ENCODE measurements at regions not wholly inside any gene's neighbourhood (a gene's known extent, or its start where the extent isn't known, plus 50 kb on each side); places are given as distances from the start of the nearest gene placed in this dataset.

- intact Hi-C loops (cut with micrococcal nuclease), result no loop called here
- Mint-ChIP-seq H3K4me1 (no peaks in the 10 kb centered on the region), H3K9me3 (ENCODE audit: insufficient read depth) (no peaks in the 10 kb centered on the region), H3K4me3 (no peak overlapping the region), H3K27ac (no peak overlapping the region), H3K27me3 (no peaks in the 10 kb centered on the region)
- ATAC-seq (ENCODE audit: low read depth) (no peak), DNase-seq (no peak)
- no peaks in the 10 kb centered on the region for H3K36me3 ChIP-seq (replicated peaks in 1 of 2; ENCODE audit: control extremely low read depth in 1 of 2, control insufficient read depth in 1 of 2, extremely low read depth in 1 of 2, insufficient read depth in 2 of 2, low read length in 1 of 2)
- H3K4me2 ChIP-seq (replicated peaks; ENCODE audit: low read depth, low read length, poor library complexity, severe bottlenecking), result no peak overlapping the region
- no peaks in the 10 kb centered on the region for H3K79me2 ChIP-seq (ENCODE audit: control insufficient read depth, insufficient read depth, low read length)
- no peaks in the 10 kb centered on the region for H3K4me1 ChIP-seq (ENCODE audit: control insufficient read depth in 2 of 2, insufficient read depth in 2 of 2, low read length in 2 of 2)
- WGBS (ENCODE audit: insufficient coverage), result 67% methylated on average over 1 of the region's 2 CpGs
- no peak overlapping the region for H3K27ac ChIP-seq (ENCODE audit: low read length in 2 of 2)
- no peak overlapping the region for H3K4me3 ChIP-seq (ENCODE audit: control extremely low read depth in 1 of 5, extremely low read depth in 1 of 5, insufficient read depth in 1 of 5, low read depth in 2 of 5, low read length in 4 of 5)
- POLR2A ChIA-PET, result no interaction called here
- no peak overlapping the region for H2AFZ ChIP-seq (ENCODE audit: insufficient read depth, low read depth, low read length, poor library complexity, severe bottlenecking)
- CTCF ChIA-PET, result no interaction called here
- no peaks in the 10 kb centered on the region for H4K20me1 ChIP-seq (ENCODE audit: control insufficient read depth, insufficient read depth, low read length, poor library complexity, severe bottlenecking)
- no peaks in the 10 kb centered on the region for H3K9me3 ChIP-seq (ENCODE audit: control extremely low read depth in 1 of 3, control insufficient read depth in 2 of 3, insufficient read depth in 1 of 3, low read length in 2 of 3)
- TF ChIP-seq CTCF (IDR thresholded peaks at IDR 0.05) (no peak), EZH2 (IDR thresholded peaks at IDR 0.05; ENCODE audit: borderline replicate concordance, insufficient read depth, low read depth, low read length, poor library complexity, severe bottlenecking) (no peak)
- no peaks in the 10 kb centered on the region for H3K27me3 ChIP-seq (replicated peaks in 1 of 4; ENCODE audit: control extremely low read depth in 1 of 4, control insufficient read depth in 3 of 4, insufficient read depth in 4 of 4, low read length in 3 of 4)
- no peak overlapping the region for H3K9ac ChIP-seq (ENCODE audit: low read length)
Observed at GRCh38 chr10:90394311-90394710, 463.5 kb downstream of the HTR7 start.

- no peaks in the 10 kb centered on the region for H3K4me1 Mint-ChIP-seq
- H3K27me3 Mint-ChIP-seq, result no peaks in the 10 kb centered on the region
- no peak for DNase-seq
- Histone ChIP-seq H4K20me1 (ENCODE audit: control insufficient read depth, insufficient read depth, low read length, poor library complexity, severe bottlenecking) (no peaks in the 10 kb centered on the region), H3K9me3 (ENCODE audit: control extremely low read depth in 1 of 3, control insufficient read depth in 2 of 3, insufficient read depth in 1 of 3, low read length in 2 of 3) (no peaks in the 10 kb centered on the region), H3K27ac (ENCODE audit: low read length in 2 of 2) (no peak overlapping the region), H3K27me3 (replicated peaks in 1 of 4; ENCODE audit: control extremely low read depth in 1 of 4, control insufficient read depth in 3 of 4, insufficient read depth in 4 of 4, low read length in 3 of 4) (no peaks in the 10 kb centered on the region), H3K79me2 (ENCODE audit: control insufficient read depth, insufficient read depth, low read length) (no peaks in the 10 kb centered on the region), H2AFZ (ENCODE audit: insufficient read depth, low read depth, low read length, poor library complexity, severe bottlenecking) (no peak overlapping the region), H3K4me1 (ENCODE audit: control insufficient read depth in 2 of 2, insufficient read depth in 2 of 2, low read length in 2 of 2) (no peaks in the 10 kb centered on the region), H3K4me2 (replicated peaks; ENCODE audit: low read depth, low read length, poor library complexity, severe bottlenecking) (no peak overlapping the region), H3K36me3 (replicated peaks in 1 of 2; ENCODE audit: control extremely low read depth in 1 of 2, control insufficient read depth in 1 of 2, extremely low read depth in 1 of 2, insufficient read depth in 2 of 2, low read length in 1 of 2) (no peaks in the 10 kb centered on the region), H3K4me3 (ENCODE audit: control extremely low read depth in 1 of 5, extremely low read depth in 1 of 5, insufficient read depth in 1 of 5, low read depth in 2 of 5, low read length in 4 of 5) (no peak overlapping the region), H3K9ac (ENCODE audit: low read length) (no peak overlapping the region)
- ATAC-seq (ENCODE audit: low read depth), result no peak
- intact Hi-C loops (cut with micrococcal nuclease), result no loop called here
- H3K9me3 Mint-ChIP-seq (ENCODE audit: insufficient read depth), result no peaks in the 10 kb centered on the region
- H3K27ac Mint-ChIP-seq, result no peak overlapping the region
- H3K4me3 Mint-ChIP-seq, result no peak overlapping the region
- TF ChIP-seq EZH2 (IDR thresholded peaks at IDR 0.05; ENCODE audit: borderline replicate concordance, insufficient read depth, low read depth, low read length, poor library complexity, severe bottlenecking) (no peak), CTCF (IDR thresholded peaks at IDR 0.05) (no peak)
- ChIA-PET POLR2A (no interaction called here), CTCF (no interaction called here)
Observed at GRCh38 chr10:90396721-90397120, 461.1 kb downstream of the HTR7 start.

Measured in B cell (primary cell).